ENCODE measurements at regions not wholly inside any gene's neighbourhood (a gene's known extent, or its start where the extent isn't known, plus 50 kb on each side); places are given as distances from the start of the nearest gene placed in this dataset.
"Not testable (repeated sequence)": the region's sequence is repeated elsewhere in the genome, so short reads cannot be mapped to it uniquely, and the experiment has no call there.

- FAIRE-seq, result no peak
- no peak for ATAC-seq
- Histone ChIP-seq H3K4me1 (no peaks in the 10 kb centered on the region), H3K27me3 (no peaks in the 10 kb centered on the region), H3K9me3 (no peaks in the 10 kb centered on the region), H3K36me3 (no peaks in the 10 kb centered on the region), H3K4me3 (no peak overlapping the region), H3K27ac (no peak overlapping the region)
- 60 to 71% methylated on average over 7 of the region's 7 CpGs for WGBS, 2 donors
- TF ChIP-seq, protein P1, sequence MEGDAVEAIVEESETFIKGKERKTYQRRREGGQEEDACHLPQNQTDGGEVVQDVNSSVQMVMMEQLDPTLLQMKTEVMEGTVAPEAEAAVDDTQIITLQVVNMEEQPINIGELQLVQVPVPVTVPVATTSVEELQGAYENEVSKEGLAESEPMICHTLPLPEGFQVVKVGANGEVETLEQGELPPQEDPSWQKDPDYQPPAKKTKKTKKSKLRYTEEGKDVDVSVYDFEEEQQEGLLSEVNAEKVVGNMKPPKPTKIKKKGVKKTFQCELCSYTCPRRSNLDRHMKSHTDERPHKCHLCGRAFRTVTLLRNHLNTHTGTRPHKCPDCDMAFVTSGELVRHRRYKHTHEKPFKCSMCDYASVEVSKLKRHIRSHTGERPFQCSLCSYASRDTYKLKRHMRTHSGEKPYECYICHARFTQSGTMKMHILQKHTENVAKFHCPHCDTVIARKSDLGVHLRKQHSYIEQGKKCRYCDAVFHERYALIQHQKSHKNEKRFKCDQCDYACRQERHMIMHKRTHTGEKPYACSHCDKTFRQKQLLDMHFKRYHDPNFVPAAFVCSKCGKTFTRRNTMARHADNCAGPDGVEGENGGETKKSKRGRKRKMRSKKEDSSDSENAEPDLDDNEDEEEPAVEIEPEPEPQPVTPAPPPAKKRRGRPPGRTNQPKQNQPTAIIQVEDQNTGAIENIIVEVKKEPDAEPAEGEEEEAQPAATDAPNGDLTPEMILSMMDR (IDR thresholded peaks at IDR 0.05), result no peak
- intact Hi-C loops (cut with DNase I), result no loop called here
- DNase-seq, result no peak
Observed at GRCh38 chr7:67487316-67487715, 490.7 kb downstream of the TYW1 start.

DNA sequence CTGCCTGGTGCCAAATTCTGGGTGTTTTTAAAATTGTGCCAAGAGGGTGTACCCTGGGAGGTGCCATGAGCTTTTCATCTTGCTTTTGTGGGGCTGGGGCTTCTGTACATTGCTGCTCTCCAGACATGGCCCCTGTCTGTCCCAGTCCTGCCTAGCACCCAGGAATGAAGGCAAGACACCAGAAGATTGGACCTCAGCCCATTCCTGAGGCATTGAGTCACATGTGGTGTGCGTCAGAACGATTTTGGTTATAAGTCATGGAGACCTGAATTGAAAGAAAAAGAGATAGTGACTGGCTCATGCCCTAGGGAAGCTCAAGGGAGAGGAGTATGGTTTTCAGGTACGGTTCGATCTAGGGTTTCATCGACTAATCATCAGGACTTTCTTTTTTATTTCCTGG lies 493.2 kb downstream of the TYW1 start:
- no peaks in the 10 kb centered on the region for H3K27me3 ChIP-seq
- H3K9me3 ChIP-seq, result no peaks in the 10 kb centered on the region
- FAIRE-seq (no peak), ATAC-seq (no peak), DNase-seq (no peak)
- no peak overlapping the region for H3K27ac ChIP-seq
- H3K4me3 ChIP-seq, result no peak overlapping the region
- WGBS, 2 donors, result 81 to 93% methylated on average over 5 of the region's 5 CpGs
- no peaks in the 10 kb centered on the region for H3K36me3 ChIP-seq
- intact Hi-C loops (cut with DNase I), result no loop called here
- TF ChIP-seq, protein P1 (IDR thresholded peaks at IDR 0.05), result no peak
- H3K4me1 ChIP-seq, result no peaks in the 10 kb centered on the region

GRCh38 chr7:67493366-67493765 lies 496.7 kb downstream of the TYW1 start:
- no peak overlapping the region for H3K4me3 ChIP-seq
- no peak for FAIRE-seq

DNA sequence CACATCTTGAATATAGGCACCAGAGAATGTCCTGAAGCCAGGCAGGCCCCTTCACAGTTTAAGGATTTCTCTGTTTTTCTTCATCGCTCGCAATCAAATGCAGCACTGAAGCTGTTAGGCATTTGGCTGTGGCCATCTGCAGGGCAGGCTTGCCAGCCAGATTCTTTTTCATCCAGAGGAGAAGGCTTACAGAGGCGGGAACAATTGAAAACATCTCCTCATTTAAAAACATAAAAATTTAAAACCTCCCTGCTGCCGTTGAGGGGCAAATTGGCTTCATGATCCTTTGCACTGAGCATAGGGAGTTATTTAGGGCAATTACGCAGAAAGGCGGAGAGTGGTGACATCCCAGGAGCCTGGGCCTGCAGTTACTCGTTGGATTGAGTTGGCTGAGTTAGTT lies 500.0 kb downstream of the TYW1 start:
- ATAC-seq, result no peak
- H3K9me3 ChIP-seq, result no peaks in the 10 kb centered on the region
- DNase-seq, result no peak
- TF ChIP-seq, protein P1 (IDR thresholded peaks at IDR 0.05), result no peak
- no peak overlapping the region for H3K4me3 ChIP-seq
- H3K27ac ChIP-seq, result no peak overlapping the region
- no peaks in the 10 kb centered on the region for H3K4me1 ChIP-seq
- intact Hi-C loops (cut with DNase I), result no loop called here
- WGBS, 2 donors, result 70 to 79% methylated on average over 7 of the region's 7 CpGs
- no peak for FAIRE-seq
- H3K36me3 ChIP-seq, result no peaks in the 10 kb centered on the region
- H3K27me3 ChIP-seq, result no peaks in the 10 kb centered on the region

More at GRCh38 chr7:67493366-67493765, 496.7 kb downstream of the TYW1 start:
- Histone ChIP-seq H3K27me3 (no peaks in the 10 kb centered on the region), H3K27ac (no peak overlapping the region), H3K9me3 (no peaks in the 10 kb centered on the region), H3K4me1 (no peaks in the 10 kb centered on the region), H3K36me3 (no peaks in the 10 kb centered on the region)
- DNase-seq (no peak), ATAC-seq (no peak)
- intact Hi-C loops (cut with DNase I), result no loop called here
- 55 to 69% methylated on average over 8 of the region's 8 CpGs for WGBS, 2 donors
- TF ChIP-seq, protein P1 (IDR thresholded peaks at IDR 0.05), result no peak

- 62 to 69% methylated on average over 3 of the region's 3 CpGs for WGBS, 2 donors
- H3K9me3 ChIP-seq; H3K4me1 ChIP-seq; H3K27ac ChIP-seq; DNase-seq; FAIRE-seq; H3K4me3 ChIP-seq; intact Hi-C loops (cut with DNase I); H3K27me3 ChIP-seq; H3K36me3 ChIP-seq; ATAC-seq: not testable (repeated sequence)
Observed at GRCh38 chr7:67497914-67498313, 501.3 kb downstream of the TYW1 start.

DNA sequence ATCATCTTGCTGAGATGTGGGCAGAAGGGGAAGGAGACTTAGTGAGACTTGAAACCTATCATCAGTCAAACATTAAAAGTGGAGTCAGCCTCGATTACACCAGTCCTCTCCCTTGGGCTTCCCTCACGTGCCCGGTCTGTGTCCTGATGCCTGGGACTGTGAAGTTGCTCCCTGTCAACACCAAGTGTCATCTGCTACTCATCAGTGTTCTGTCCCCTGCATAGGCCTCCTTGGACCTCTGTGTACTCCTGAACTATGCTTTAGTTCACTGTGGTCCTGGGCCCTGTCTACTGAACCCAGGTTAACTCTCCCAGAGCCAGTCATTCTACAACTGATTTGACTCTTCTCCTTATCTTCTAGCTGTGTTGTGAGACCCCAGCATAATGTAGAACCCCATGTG lies 506.3 kb downstream of the TYW1 start:
- Histone ChIP-seq H3K27ac (no peak overlapping the region), H3K27me3 (no peaks in the 10 kb centered on the region), H3K4me1 (no peaks in the 10 kb centered on the region), H3K9me3 (no peaks in the 10 kb centered on the region), H3K36me3 (no peaks in the 10 kb centered on the region), H3K4me3 (no peak overlapping the region)
- 32 to 40% methylated on average over 3 of the region's 3 CpGs for WGBS, 2 donors
- DNase-seq (no peak), ATAC-seq (no peak), FAIRE-seq (no peak)
- intact Hi-C loops (cut with DNase I), result no loop called here
- TF ChIP-seq, protein P1 (IDR thresholded peaks at IDR 0.05), result no peak

All from pancreas (tissue), 10 donors.